Osteocyte (in vitro differentiated cells): ENCODE measurements at regions not wholly inside any gene's neighbourhood (a gene's known extent, or its start where the extent isn't known, plus 50 kb on each side); places are given as distances from the start of the nearest gene placed in this dataset.

Source experiments
- DNase-seq: peaks from one replicate; pipeline ENCODE4 v3.0.0; 2021; ENCODE audit warnings: mixed read lengths; ENCODE audit not compliant: unreplicated experiment; ENCODE audit errors: extremely low spot score
- H3K27ac Mint-ChIP-seq: one replicate; pipeline ENCODE4 v1.8.0; 2021; ENCODE audit warnings: mild to moderate bottlenecking, mixed read lengths; ENCODE audit not compliant: unreplicated experiment
- H3K27me3 Mint-ChIP-seq: one replicate; pipeline ENCODE4 v1.8.0; 2021; ENCODE audit warnings: mixed read lengths; ENCODE audit not compliant: unreplicated experiment
- H3K36me3 Mint-ChIP-seq: one replicate; pipeline ENCODE4 v1.8.0; 2021; ENCODE audit warnings: mixed read lengths; ENCODE audit not compliant: unreplicated experiment
- H3K4me1 Mint-ChIP-seq: one replicate; pipeline ENCODE4 v1.8.0; 2021; ENCODE audit warnings: mixed read lengths; ENCODE audit not compliant: unreplicated experiment
- H3K4me3 Mint-ChIP-seq: one replicate; pipeline ENCODE4 v1.8.0; 2021; ENCODE audit warnings: mild to moderate bottlenecking, moderate library complexity, mixed read lengths; ENCODE audit not compliant: unreplicated experiment
- H3K9me3 Mint-ChIP-seq: one replicate; pipeline ENCODE4 v1.8.0; 2021; ENCODE audit warnings: mixed read lengths; ENCODE audit not compliant: unreplicated experiment
- TF ChIP-seq, protein P1 (sequence below): fragments of 200-600 bp; sonication (generic); IDR thresholded peaks from 2 replicates; pipeline ENCODE4 v1.5.0; 2021; ENCODE audit warnings: antibody characterized with exemption, mild to moderate bottlenecking, moderate library complexity

DNA sequence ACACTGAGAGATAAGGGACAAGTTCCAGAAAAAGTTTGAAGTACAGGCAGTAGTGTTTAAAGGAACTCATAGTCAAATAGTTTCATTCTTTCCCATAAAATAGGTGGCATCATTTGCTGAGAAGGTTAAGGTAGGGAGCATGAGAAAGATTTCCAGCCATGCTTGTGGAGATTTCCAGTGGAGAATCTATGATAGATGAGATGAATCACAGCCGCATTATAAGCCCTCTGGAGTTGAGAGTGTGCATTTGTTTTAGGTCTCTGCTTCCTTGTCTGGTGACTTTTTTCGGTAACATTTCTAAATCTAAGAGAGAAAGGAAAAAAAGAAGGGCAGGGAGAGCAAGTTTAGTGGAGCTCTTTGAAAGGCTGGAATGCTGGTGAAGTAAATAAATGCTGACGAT lies 108.7 kb downstream of the DISP1 start:
- Mint-ChIP-seq H3K27me3 (no peaks in the 10 kb centered on the region), H3K9me3 (no peaks in the 10 kb centered on the region), H3K4me1 (peaks cover 7% of the 10 kb centered on the region), H3K4me3 (no peak overlapping the region), H3K27ac (no peak overlapping the region), H3K36me3 (no peaks in the 10 kb centered on the region)
- TF ChIP-seq, protein P1, sequence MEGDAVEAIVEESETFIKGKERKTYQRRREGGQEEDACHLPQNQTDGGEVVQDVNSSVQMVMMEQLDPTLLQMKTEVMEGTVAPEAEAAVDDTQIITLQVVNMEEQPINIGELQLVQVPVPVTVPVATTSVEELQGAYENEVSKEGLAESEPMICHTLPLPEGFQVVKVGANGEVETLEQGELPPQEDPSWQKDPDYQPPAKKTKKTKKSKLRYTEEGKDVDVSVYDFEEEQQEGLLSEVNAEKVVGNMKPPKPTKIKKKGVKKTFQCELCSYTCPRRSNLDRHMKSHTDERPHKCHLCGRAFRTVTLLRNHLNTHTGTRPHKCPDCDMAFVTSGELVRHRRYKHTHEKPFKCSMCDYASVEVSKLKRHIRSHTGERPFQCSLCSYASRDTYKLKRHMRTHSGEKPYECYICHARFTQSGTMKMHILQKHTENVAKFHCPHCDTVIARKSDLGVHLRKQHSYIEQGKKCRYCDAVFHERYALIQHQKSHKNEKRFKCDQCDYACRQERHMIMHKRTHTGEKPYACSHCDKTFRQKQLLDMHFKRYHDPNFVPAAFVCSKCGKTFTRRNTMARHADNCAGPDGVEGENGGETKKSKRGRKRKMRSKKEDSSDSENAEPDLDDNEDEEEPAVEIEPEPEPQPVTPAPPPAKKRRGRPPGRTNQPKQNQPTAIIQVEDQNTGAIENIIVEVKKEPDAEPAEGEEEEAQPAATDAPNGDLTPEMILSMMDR: no peak
- no peak for DNase-seq

- no peak for DNase-seq
- TF ChIP-seq, protein P1: no peak
- no peak overlapping the region for H3K4me3 Mint-ChIP-seq
- no peaks in the 10 kb centered on the region for H3K27me3 Mint-ChIP-seq
- H3K4me1 Mint-ChIP-seq: peaks cover 9% of the 10 kb centered on the region
- H3K27ac Mint-ChIP-seq: no peak overlapping the region
- no peaks in the 10 kb centered on the region for H3K36me3 Mint-ChIP-seq
- H3K9me3 Mint-ChIP-seq: no peaks in the 10 kb centered on the region
Measured at GRCh38 chr1:222924136-222924706, 109.4 kb downstream of the DISP1 start.

DNA sequence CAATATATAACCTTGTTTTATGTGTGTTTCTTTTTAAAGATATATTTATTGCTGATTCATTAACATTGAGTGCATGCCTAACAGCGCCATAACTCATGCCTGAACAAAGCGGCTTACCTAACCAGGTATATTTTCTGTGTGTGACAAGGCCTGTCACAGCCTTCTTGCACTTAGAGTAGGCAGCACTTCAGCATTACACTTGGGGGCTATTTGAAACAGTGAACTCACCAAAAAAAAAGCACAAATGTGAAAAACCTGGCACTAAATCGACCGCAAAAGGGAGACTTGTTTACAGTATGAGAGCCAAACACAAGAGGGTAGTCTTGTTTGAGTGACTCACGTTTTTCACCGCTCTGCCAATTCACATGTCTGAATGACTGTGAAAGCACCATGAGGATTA lies 111.7 kb downstream of the DISP1 start:
- Mint-ChIP-seq H3K4me1 (peaks cover 19% of the 10 kb centered on the region), H3K4me3 (no peak overlapping the region), H3K36me3 (no peaks in the 10 kb centered on the region), H3K27ac (no peak overlapping the region), H3K27me3 (no peaks in the 10 kb centered on the region), H3K9me3 (no peaks in the 10 kb centered on the region)
- DNase-seq: no peak
- TF ChIP-seq, protein P1: no peak

DNA sequence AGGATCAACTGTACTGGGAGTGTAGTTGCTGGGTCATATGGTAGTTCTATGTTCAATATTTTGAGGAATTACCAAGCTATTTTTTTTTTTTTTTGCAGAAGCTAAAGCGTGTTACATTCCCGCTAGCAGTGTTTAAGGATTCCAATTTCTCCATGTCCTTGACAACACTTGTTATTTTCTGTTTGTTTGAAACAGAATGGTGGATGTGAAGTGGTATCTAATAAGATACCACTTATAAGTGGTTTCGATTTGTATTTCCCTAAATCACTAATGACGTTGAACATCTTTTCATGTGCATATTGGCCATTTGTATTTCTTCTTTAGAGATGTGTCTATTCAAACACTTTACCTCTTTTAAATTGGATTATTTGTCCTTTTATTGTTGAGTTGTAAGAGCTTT lies 112.2 kb downstream of the DISP1 start:
- no peak for DNase-seq
- Mint-ChIP-seq H3K27me3 (no peaks in the 10 kb centered on the region), H3K4me3 (no peak overlapping the region), H3K27ac (no peak overlapping the region), H3K9me3 (no peaks in the 10 kb centered on the region), H3K36me3 (no peaks in the 10 kb centered on the region), H3K4me1 (peaks cover 23% of the 10 kb centered on the region)
- TF ChIP-seq, protein P1: no peak

DNA sequence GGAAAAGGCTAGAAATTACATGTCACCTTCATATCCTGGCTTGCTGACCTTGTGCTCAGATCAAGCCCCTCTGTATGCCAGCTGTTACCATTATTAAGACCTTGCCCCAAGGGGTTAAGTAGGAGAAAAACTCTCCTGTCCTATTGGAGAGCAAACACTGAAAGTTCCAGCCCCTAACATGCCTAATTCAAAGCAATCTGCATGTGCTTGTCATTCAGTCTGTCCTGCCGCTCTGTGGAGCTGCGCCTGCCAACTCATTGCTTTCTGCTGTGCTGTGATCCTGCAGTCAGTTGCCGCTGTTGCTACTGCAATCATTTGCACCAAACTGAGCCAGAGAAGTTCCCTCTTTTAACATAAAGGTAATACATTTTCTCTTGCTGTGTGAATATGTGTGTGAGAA lies 113.4 kb downstream of the DISP1 start:
- H3K4me1 Mint-ChIP-seq: peaks cover 23% of the 10 kb centered on the region
- TF ChIP-seq, protein P1: no peak
- no peak overlapping the region for H3K27ac Mint-ChIP-seq
- no peak overlapping the region for H3K4me3 Mint-ChIP-seq
- DNase-seq: no peak
- H3K27me3 Mint-ChIP-seq: no peaks in the 10 kb centered on the region
- no peaks in the 10 kb centered on the region for H3K9me3 Mint-ChIP-seq
- H3K36me3 Mint-ChIP-seq: no peaks in the 10 kb centered on the region
